Fibroblast of villous mesenchyme (primary cell): ENCODE measurements at regions not wholly inside any gene's neighbourhood (a gene's known extent, or its start where the extent isn't known, plus 50 kb on each side); places are given as distances from the start of the nearest gene placed in this dataset.

ENCODE experiments used
- DNase-seq: peaks from one replicate; pipeline ENCODE4 v3.0.0-alpha.2; 2010; ENCODE audit warnings: low read depth
- H3K4me3 ChIP-seq: 2 replicates; pipeline ENCODE4 v1.5.1; 2011; ENCODE audit warnings: low read depth, mild to moderate bottlenecking, low read length
- CTCF ChIP-seq: IDR thresholded peaks from 2 replicates; pipeline ENCODE4 v1.5.1; 2012; ENCODE audit warnings: low read depth, mild to moderate bottlenecking, low read length; ENCODE audit not compliant: insufficient read depth

- no peak for TF ChIP-seq CTCF
- DNase-seq: no peak
- no peak overlapping the region for H3K4me3 ChIP-seq
These were observed 104.9 kb downstream of the NTMT2 start for GRCh38 chr1:170250531-170251276.

GRCh38 chr1:170252851-170253579, 107.3 kb downstream of the NTMT2 start:
- DNase-seq: no peak
- H3K4me3 ChIP-seq: no peak overlapping the region
- TF ChIP-seq CTCF: no peak

- DNase-seq: no peak
- no peak overlapping the region for H3K4me3 ChIP-seq
- TF ChIP-seq CTCF: no peak
These were observed 108.6 kb downstream of the NTMT2 start for GRCh38 chr1:170254371-170254770.

GRCh38 chr1:170261669-170262068, 115.9 kb downstream of the NTMT2 start:
- no peak for TF ChIP-seq CTCF

GRCh38 chr1:170262276-170262939, 116.6 kb downstream of the NTMT2 start:
- peak; percentile 8 for DNase-seq
- no peak for TF ChIP-seq CTCF
- H3K4me3 ChIP-seq: no peak overlapping the region

More at GRCh38 chr1:170261669-170262068, 115.9 kb downstream of the NTMT2 start:
- H3K4me3 ChIP-seq: no peak overlapping the region
- peak; percentile 58 for DNase-seq

- no peak for TF ChIP-seq CTCF
- DNase-seq: no peak
These were observed 119.5 kb downstream of the NTMT2 start for GRCh38 chr1:170265234-170265633.

More at GRCh38 chr1:170265234-170265633, 119.5 kb downstream of the NTMT2 start:
- no peak overlapping the region for H3K4me3 ChIP-seq
